SK-N-SH (cell line): ENCODE measurements at regions not wholly inside any gene's neighbourhood (a gene's known extent, or its start where the extent isn't known, plus 50 kb on each side); places are given as distances from the start of the nearest gene placed in this dataset.

Experiments
- CTCF ChIA-PET: fragments of 300-600, 350-600 bp; formaldehyde crosslinking; extraction: SDS; loops from one replicate; lab custom pipeline; 2021; lab: Yijun Ruan, JAX
- POLR2A ChIA-PET: fragments of 350-600 bp; sonication (Branson Sonifier 250); formaldehyde crosslinking; extraction: SDS; loops from one replicate; lab custom pipeline; 2020; ENCODE audit warnings: antibody characterized with exemption, inconsistent platforms; lab: Yijun Ruan, JAX
- DNase-seq: peaks from one replicate; pipeline ENCODE4 v3.0.0; 2012
- H2AFZ ChIP-seq: fragments of 200-600 bp; sonication (generic); 2 replicates; pipeline ENCODE4 v1.8.1; 2016; ENCODE audit warnings: antibody characterized with exemption, mild to moderate bottlenecking, low read depth
- H3F3A ChIP-seq: fragments of 200-600 bp; sonication (generic); replicated peaks from 2 replicates; pipeline ENCODE3; 2016; ENCODE audit warnings: antibody characterized with exemption, mild to moderate bottlenecking; ENCODE audit not compliant: insufficient read depth
- H3K27ac ChIP-seq, 2 experiments: fragments of 200-500 bp in 1 of 2; fragments of 200-600 bp in 1 of 2; sonication (Bioruptor generic) in 1 of 2; sonication (generic), shearing (Covaris generic) in 1 of 2; 2 replicates each; pipeline versions ENCODE4 v1.5.1 to v1.6.1; 2014 to 2016; ENCODE audit warnings: low read depth in 2 of 2, inconsistent platforms in 1 of 2, low read length in 1 of 2, mild to moderate bottlenecking in 1 of 2, mixed read lengths in 1 of 2
- H3K27me3 ChIP-seq: fragments of 200-600 bp; sonication (generic), shearing (Covaris generic); 2 replicates; pipeline ENCODE4 v1.6.1; 2016; ENCODE audit warnings: mixed run types; ENCODE audit not compliant: insufficient read depth
- H3K36me3 ChIP-seq, 2 experiments: fragments of 200-500 bp in 1 of 2; fragments of 200-600 bp in 1 of 2; sonication (Bioruptor generic) in 1 of 2; sonication (generic) in 1 of 2; replicated peaks in 1 of 2; 2 replicates each; pipeline versions ENCODE3 to v1.5.1; 2014 to 2016; ENCODE audit warnings: low read length in 1 of 2, mild to moderate bottlenecking in 1 of 2; ENCODE audit not compliant: insufficient read depth in 2 of 2, control insufficient read depth in 1 of 2
- H3K4me1 ChIP-seq, 2 experiments: fragments of 200-500 bp in 1 of 2; fragments of 200-600 bp in 1 of 2; sonication (Bioruptor generic) in 1 of 2; sonication (generic), shearing (Covaris generic) in 1 of 2; 2 replicates each; pipeline versions ENCODE4 v1.5.1 to v1.6.1; 2014 to 2016; ENCODE audit warnings: low read depth in 1 of 2, low read length in 1 of 2, mixed run types in 1 of 2; ENCODE audit not compliant: insufficient read depth in 2 of 2, control insufficient read depth in 1 of 2
- H3K4me2 ChIP-seq: fragments of 200-600 bp; sonication (generic), shearing (Covaris generic); 2 replicates; pipeline ENCODE4 v1.6.1; 2017; ENCODE audit warnings: mixed run types
- H3K4me3 ChIP-seq, 2 experiments: fragments of 200-500 bp in 1 of 2; fragments of 200-600 bp in 1 of 2; sonication (Bioruptor generic) in 1 of 2; sonication (generic), shearing (Covaris generic) in 1 of 2; 2 replicates each; pipeline versions ENCODE4 v1.5.1 to v1.8.1; 2014 to 2016; ENCODE audit warnings: low read depth in 2 of 2, inconsistent platforms in 1 of 2, low read length in 1 of 2, mild to moderate bottlenecking in 1 of 2, mixed read lengths in 1 of 2, moderate library complexity in 1 of 2
- H3K79me2 ChIP-seq: fragments of 200-600 bp; sonication (generic); 2 replicates; pipeline ENCODE4 v1.8.1; 2017; ENCODE audit warnings: mild to moderate bottlenecking; ENCODE audit not compliant: insufficient read depth
- H3K9ac ChIP-seq: fragments of 200-600 bp; sonication (generic); 2 replicates; pipeline ENCODE4 v1.6.1; 2017; ENCODE audit warnings: mixed run types
- H3K9me2 ChIP-seq: fragments of 200-600 bp; sonication (generic); 2 replicates; pipeline ENCODE4 v1.6.1; 2017; ENCODE audit warnings: mixed run types
- H3K9me3 ChIP-seq: fragments of 200-600 bp; sonication (generic); 2 replicates; pipeline ENCODE4 v1.6.1; 2017; ENCODE audit warnings: mixed run types, mild to moderate bottlenecking, moderate library complexity
- H4K20me1 ChIP-seq: fragments of 200-600 bp; sonication (generic); 2 replicates; pipeline ENCODE4 v1.6.1; 2017; ENCODE audit warnings: mild to moderate bottlenecking, mixed run types; ENCODE audit not compliant: insufficient read depth
- CTCF ChIP-seq: fragments of 200-600 bp; sonication (generic); IDR thresholded peaks from 2 replicates; pipeline ENCODE4 v1.6.1; 2017; ENCODE audit warnings: antibody characterized with exemption, mild to moderate bottlenecking, moderate library complexity
- GABPA ChIP-seq: IDR thresholded peaks from 2 replicates; pipeline ENCODE4 v1.4.0; 2012; ENCODE audit warnings: low read depth, mild to moderate bottlenecking
- GATA2 ChIP-seq: sonication (generic); formaldehyde crosslinking; IDR thresholded peaks from 2 replicates; pipeline ENCODE4 v1.5.0; 2020; ENCODE audit warnings: mild to moderate bottlenecking, missing genetic modification reagents
- MAX ChIP-seq: IDR thresholded peaks from 2 replicates; pipeline ENCODE4 v1.4.0; 2012; ENCODE audit warnings: low read depth
- NRF1 ChIP-seq: IDR thresholded peaks from 2 replicates; pipeline ENCODE4 v1.6.1; 2012; ENCODE audit warnings: low read depth, mild to moderate bottlenecking, low read length
- RFX5 ChIP-seq: IDR thresholded peaks from 2 replicates; pipeline ENCODE4 v1.6.1; 2012; ENCODE audit warnings: mild to moderate bottlenecking, improper control_type of control experiment, low read length
- RXRA ChIP-seq: IDR thresholded peaks from 2 replicates; pipeline ENCODE4 v1.4.0; 2012; ENCODE audit warnings: low read depth, mild to moderate bottlenecking, borderline replicate concordance
- TAF1 ChIP-seq: IDR thresholded peaks from 2 replicates; pipeline ENCODE4 v1.6.1; 2012; ENCODE audit warnings: low read depth, mild to moderate bottlenecking, low read length, moderate library complexity, borderline replicate concordance
- YY1 ChIP-seq: IDR thresholded peaks from 2 replicates; pipeline ENCODE4 v1.4.0; 2012; ENCODE audit warnings: low read depth, mild to moderate bottlenecking
- WGBS: methylation state at CpG from one replicate; pipeline ENCODE4 v1.1.6; 2017; ENCODE audit warnings: low lambda C conversion rate; 5-methylcytosine and 5-hydroxymethylcytosine counted together

DNA sequence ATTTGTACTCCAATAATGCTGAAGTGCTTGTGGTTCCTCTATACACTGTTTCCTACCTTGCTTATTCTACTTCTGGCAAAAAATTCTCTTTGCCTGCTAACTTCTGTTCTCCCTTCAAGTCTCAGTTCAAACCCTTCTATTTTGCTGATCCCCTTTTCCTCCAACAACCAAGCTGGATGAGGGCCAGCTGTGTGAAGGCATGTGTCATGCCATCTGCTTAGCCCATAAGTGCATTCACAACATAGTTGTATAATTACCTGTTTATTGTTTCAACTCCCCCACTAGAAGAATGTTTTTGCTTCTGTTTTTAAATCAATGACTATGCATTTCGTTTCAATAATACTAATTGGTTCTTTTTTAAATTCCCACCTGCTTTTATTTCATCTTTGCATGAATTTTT is 1951.4 kb upstream of the WWC1 start:
- 7% methylated on average over 1 of the region's 1 CpG for WGBS
- Histone ChIP-seq H3F3A (no peaks in the 10 kb centered on the region), H3K36me3 (no peaks in the 10 kb centered on the region), H3K79me2 (no peaks in the 10 kb centered on the region), H3K27me3 (no peaks in the 10 kb centered on the region), H3K4me3 (no peak overlapping the region), H3K4me1 (no peaks in the 10 kb centered on the region; a peak in 1 of 4 replicates), H3K27ac (no peak overlapping the region), H3K9me2 (no peaks in the 10 kb centered on the region), H3K4me2 (no peak overlapping the region), H3K9ac (no peak overlapping the region), H4K20me1 (no peaks in the 10 kb centered on the region), H3K9me3 (no peaks in the 10 kb centered on the region), H2AFZ (no peak overlapping the region)
- POLR2A ChIA-PET, result no interaction called here
- DNase-seq, result no peak
- CTCF ChIA-PET, result no interaction called here
- no peak for TF ChIP-seq TAF1

GRCh38 chr5:166341740-166342337 is 1949.6 kb upstream of the WWC1 start:
- no peak overlapping the region; a peak in 1 of 4 replicates for H3K4me3 ChIP-seq
- CTCF ChIA-PET, result interaction anchor here (0.6 to 0.7 kb wide), 2 partner anchors 9 to 653 kb away, joined by 3 read pairs; no protein-coding TSS in a partner anchor

DNA sequence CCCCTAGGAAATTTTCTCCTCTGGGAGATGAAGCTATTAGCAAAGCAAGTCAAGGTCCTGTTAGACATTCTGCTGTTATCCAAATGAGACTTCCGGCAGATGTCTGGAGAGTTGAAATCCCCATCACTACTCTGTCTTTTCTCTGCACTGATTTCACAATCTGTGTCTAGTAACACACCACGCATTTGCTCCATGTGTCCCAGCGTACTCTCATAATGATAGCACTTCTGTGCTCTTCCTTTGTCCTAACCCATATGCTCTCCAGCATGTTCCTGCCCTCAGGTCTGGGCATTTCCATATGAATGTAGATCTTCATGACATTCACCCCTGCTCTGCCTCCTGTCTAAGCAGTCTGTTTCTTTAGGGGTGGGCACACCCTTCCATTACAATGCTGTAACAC is 1949.0 kb upstream of the WWC1 start:
- H3K36me3 ChIP-seq, result no peaks in the 10 kb centered on the region
- H3K79me2 ChIP-seq, result no peaks in the 10 kb centered on the region
- WGBS, result 33% methylated on average over 3 of the region's 3 CpGs
- H3F3A ChIP-seq, result no peaks in the 10 kb centered on the region
- no peaks in the 10 kb centered on the region for H3K9me2 ChIP-seq
- no peak for DNase-seq
- no peaks in the 10 kb centered on the region for H3K27me3 ChIP-seq
- no peaks in the 10 kb centered on the region for H4K20me1 ChIP-seq
- no peaks in the 10 kb centered on the region for H3K4me1 ChIP-seq
- H3K4me3 ChIP-seq, result no peak overlapping the region
- no peak overlapping the region for H3K4me2 ChIP-seq
- H2AFZ ChIP-seq, result no peak overlapping the region
- CTCF ChIA-PET, result interaction anchor here (0.6 to 0.7 kb wide), 2 partner anchors 9 to 654 kb away, joined by 3 read pairs; no protein-coding TSS in a partner anchor
- TF ChIP-seq RXRA, result no peak
- no peak for TF ChIP-seq NRF1
- TF ChIP-seq YY1, result no peak
- TF ChIP-seq GATA2 (CRISPR knock-in tag), result no peak
- no peak for TF ChIP-seq MAX
- TF ChIP-seq, all 33 proteins: peak for 0
- Histone ChIP-seq H3K9me3 (no peaks in the 10 kb centered on the region), H3K27ac (no peak overlapping the region), H3K9ac (no peak overlapping the region)
- POLR2A ChIA-PET, result no interaction called here

More at GRCh38 chr5:166341740-166342337, 1949.6 kb upstream of the WWC1 start:
- Histone ChIP-seq H3K36me3 (no peaks in the 10 kb centered on the region), H3K79me2 (no peaks in the 10 kb centered on the region), H3K4me1 (no peaks in the 10 kb centered on the region; a peak in 1 of 4 replicates), H3K9me2 (no peaks in the 10 kb centered on the region), H3K4me2 (no peak overlapping the region), H2AFZ (no peak overlapping the region), H3K27me3 (no peaks in the 10 kb centered on the region), H4K20me1 (no peaks in the 10 kb centered on the region), H3K9me3 (no peaks in the 10 kb centered on the region), H3K27ac (no peak overlapping the region), H3F3A (no peaks in the 10 kb centered on the region), H3K9ac (no peak overlapping the region)
- TF ChIP-seq RFX5, result no peak
- no peak for TF ChIP-seq GABPA
- TF ChIP-seq CTCF, result peak; percentile 12; the same call in 1 of the 2 replicates
- WGBS, result 37% methylated on average over 5 of the region's 5 CpGs
- DNase-seq, result no peak
- POLR2A ChIA-PET, result no interaction called here
